HEK293T (cell line): ENCODE measurements at regions not wholly inside any gene's neighbourhood (a gene's known extent, or its start where the extent isn't known, plus 50 kb on each side); places are given as distances from the start of the nearest gene placed in this dataset.

Experiments used
- CTCF ChIA-PET: fragments of 350-600 bp; formaldehyde crosslinking; extraction: SDS; loops from one replicate; lab custom pipeline; 2021; ENCODE audit warnings: antibody characterized with exemption, inconsistent platforms; lab: Yijun Ruan, JAX
- POLR2A ChIA-PET: fragments of 350-600 bp; formaldehyde crosslinking; extraction: SDS; loops from one replicate; lab custom pipeline; 2020; ENCODE audit warnings: antibody characterized with exemption, inconsistent platforms; lab: Yijun Ruan, JAX
- DNase-seq: peaks from one replicate; pipeline ENCODE4 v3.0.0; 2012; ENCODE audit warnings: mixed read lengths; ENCODE audit errors: extremely low spot score
- ARNT ChIP-seq: fragments of 450-650 bp; IDR thresholded peaks from 2 replicates; pipeline ENCODE4 v1.6.1; 2017; ENCODE audit warnings: mild to moderate bottlenecking
- BHLHE40 ChIP-seq: fragments of 450-650 bp; IDR thresholded peaks from 2 replicates; pipeline ENCODE4 v1.6.1; 2016; ENCODE audit warnings: mild to moderate bottlenecking, moderate library complexity, borderline replicate concordance
- CTBP1 ChIP-seq: fragments of 450-650 bp; IDR thresholded peaks from 2 replicates; pipeline ENCODE4 v1.6.1; 2016; ENCODE audit warnings: borderline replicate concordance
- ELF4 ChIP-seq: fragments of 450-650 bp; IDR thresholded peaks from 2 replicates; pipeline ENCODE4 v1.6.1; 2017; ENCODE audit warnings: antibody characterized with exemption
- FOXA1 ChIP-seq: fragments of 450-650 bp; IDR thresholded peaks from 2 replicates; pipeline ENCODE4 v1.6.1; 2016; ENCODE audit warnings: mild to moderate bottlenecking
- FOXK2 ChIP-seq: fragments of 450-650 bp; IDR thresholded peaks from 2 replicates; pipeline ENCODE4 v1.6.1; 2016; ENCODE audit warnings: mild to moderate bottlenecking
- FOXM1 ChIP-seq: fragments of 450-650 bp; IDR thresholded peaks from 2 replicates; pipeline ENCODE4 v1.6.1; 2017; ENCODE audit warnings: mild to moderate bottlenecking, borderline replicate concordance
- HDGF ChIP-seq: fragments of 450-650 bp; IDR thresholded peaks from 2 replicates; pipeline ENCODE4 v1.6.1; 2017; ENCODE audit warnings: antibody characterized with exemption, borderline replicate concordance
- L3MBTL2 ChIP-seq: fragments of 450-650 bp; conservative IDR thresholded peaks from 2 replicates; pipeline ENCODE4 v1.6.1; 2016; ENCODE audit warnings: mild to moderate bottlenecking
- LEF1 ChIP-seq: fragments of 450-650 bp; IDR thresholded peaks from 2 replicates; pipeline ENCODE4 v1.6.1; 2017; ENCODE audit warnings: mild to moderate bottlenecking, borderline replicate concordance
- NFRKB ChIP-seq: fragments of 450-650 bp; IDR thresholded peaks from 2 replicates; pipeline ENCODE4 v1.6.1; 2016; ENCODE audit warnings: mild to moderate bottlenecking, moderate library complexity
- SP1 ChIP-seq: fragments of 450-650 bp; IDR thresholded peaks from 2 replicates; pipeline ENCODE4 v1.6.1; 2017
- SUZ12 ChIP-seq: fragments of 450-650 bp; IDR thresholded peaks from 2 replicates; pipeline ENCODE4 v1.6.1; 2016; ENCODE audit warnings: mild to moderate bottlenecking
- TARDBP ChIP-seq: fragments of 450-650 bp; IDR thresholded peaks from 2 replicates; pipeline ENCODE4 v1.6.1; 2016
- ZNF384 ChIP-seq: fragments of 450-650 bp; IDR thresholded peaks from 2 replicates; pipeline ENCODE4 v1.6.1; 2016
- TF ChIP-seq, protein P1 (sequence below): fragments of 450-650 bp; IDR thresholded peaks from 2 replicates; pipeline ENCODE4 v1.6.1; 2016

GRCh38 chr17:43337684-43338428 is 60.9 kb upstream of the ARL4D start:
- no peak for DNase-seq
- POLR2A ChIA-PET, result interaction anchor here (1.0 to 7.5 kb wide), 4 partner anchors 23 to 31 kb away, joined by 3 to 87 read pairs (median 9); no protein-coding TSS in a partner anchor
- TF ChIP-seq FOXA1, result no peak
- CTCF ChIA-PET, result interaction anchor here (1.4 kb wide), 1 partner anchor 146 kb away, joined by 3 read pairs; the partner anchor contains the start of gene DHX8

DNA sequence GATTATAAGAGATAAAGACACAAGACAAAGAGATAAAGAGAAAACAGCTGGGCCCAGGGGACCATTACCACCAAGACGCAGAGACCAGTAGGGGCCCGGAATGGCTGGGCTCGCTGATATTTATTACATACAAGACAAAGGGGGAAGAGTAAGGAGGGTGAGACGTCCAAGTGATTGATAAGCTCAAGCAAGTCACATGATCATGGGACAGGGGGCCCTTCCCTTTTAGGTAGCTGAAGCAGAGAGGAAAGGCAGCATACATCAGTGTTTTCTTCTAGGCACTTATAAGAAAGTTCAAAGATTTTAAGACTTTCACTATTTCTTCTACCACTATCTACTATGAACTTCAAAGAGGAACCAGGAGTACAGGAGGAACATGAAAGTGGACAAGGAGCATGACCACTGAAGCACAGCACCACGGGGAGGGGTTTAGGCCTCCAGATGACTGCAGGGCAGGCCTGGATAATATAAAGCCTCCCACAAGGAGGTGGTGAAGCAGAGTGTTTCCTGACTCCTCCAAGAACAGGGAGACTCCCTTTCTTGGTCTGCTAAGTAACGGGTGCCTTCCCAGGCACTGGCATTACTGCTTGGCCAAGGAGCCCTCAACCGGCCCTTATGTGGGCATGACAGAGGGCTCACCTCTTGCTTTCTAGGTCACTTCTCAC is 63.9 kb upstream of the ARL4D start:
- POLR2A ChIA-PET, result interaction anchor here (1.1 to 5.0 kb wide), 4 partner anchors 20 to 164 kb away, joined by 3 to 56 read pairs (median 8); partner anchors contain the start of gene NBR1
- TF ChIP-seq SP1 (no peak), LEF1 (no peak), ARNT (no peak), ELF4 (no peak), FOXK2 (no peak), NFRKB (no peak), FOXM1 (no peak), SUZ12 (no peak), L3MBTL2 (no peak), HDGF (no peak), CTBP1 (no peak), TARDBP (no peak), ZNF384 (no peak), BHLHE40 (no peak), FOXA1 (no peak)
- TF ChIP-seq, protein P1, sequence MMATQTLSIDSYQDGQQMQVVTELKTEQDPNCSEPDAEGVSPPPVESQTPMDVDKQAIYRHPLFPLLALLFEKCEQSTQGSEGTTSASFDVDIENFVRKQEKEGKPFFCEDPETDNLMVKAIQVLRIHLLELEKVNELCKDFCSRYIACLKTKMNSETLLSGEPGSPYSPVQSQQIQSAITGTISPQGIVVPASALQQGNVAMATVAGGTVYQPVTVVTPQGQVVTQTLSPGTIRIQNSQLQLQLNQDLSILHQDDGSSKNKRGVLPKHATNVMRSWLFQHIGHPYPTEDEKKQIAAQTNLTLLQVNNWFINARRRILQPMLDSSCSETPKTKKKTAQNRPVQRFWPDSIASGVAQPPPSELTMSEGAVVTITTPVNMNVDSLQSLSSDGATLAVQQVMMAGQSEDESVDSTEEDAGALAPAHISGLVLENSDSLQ, result no peak
- DNase-seq, result no peak

DNA sequence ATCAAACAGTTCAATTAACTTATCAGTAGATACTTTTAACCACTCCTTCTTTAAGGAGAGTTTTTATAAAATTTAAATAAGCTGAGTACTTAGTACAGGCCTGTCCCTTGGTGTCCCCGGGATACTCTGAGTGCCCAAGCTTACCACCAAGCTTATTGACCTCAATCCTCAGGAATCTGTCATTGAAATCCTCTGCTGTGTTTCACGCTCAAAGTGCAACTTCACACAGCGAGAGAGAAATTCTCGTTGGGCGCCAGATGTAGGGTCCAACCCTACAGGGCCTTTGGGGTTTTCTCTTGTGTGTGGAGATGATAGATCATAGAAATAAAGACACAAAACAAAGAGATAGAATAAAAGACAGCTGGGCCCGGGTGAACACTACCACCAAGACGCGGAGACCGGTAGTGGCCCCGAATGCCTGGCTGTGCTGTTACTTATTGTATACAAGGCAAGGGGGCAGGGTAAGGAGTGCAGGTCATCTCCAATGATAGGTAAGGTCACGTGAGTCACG is 65.3 kb upstream of the ARL4D start:
- no peak for DNase-seq
- TF ChIP-seq SP1 (no peak), TARDBP (no peak), HDGF (no peak), L3MBTL2 (no peak), LEF1 (no peak), FOXK2 (no peak), FOXM1 (no peak), NFRKB (no peak), FOXA1 (no peak), SUZ12 (no peak)
- TF ChIP-seq, protein P1, result no peak
- CTCF ChIA-PET, result interaction anchor here (0.6 kb wide), 1 partner anchor 310 kb away, joined by 3 read pairs; no protein-coding TSS in a partner anchor
- POLR2A ChIA-PET, result interaction anchor here (1.5 to 5.0 kb wide), 3 partner anchors 18 to 162 kb away, joined by 4 to 56 read pairs (median 11); partner anchors contain the start of gene NBR1

More for the DNA sequence above, 63.9 kb upstream of the ARL4D start:
- CTCF ChIA-PET, result interaction anchor here (0.5 to 1.6 kb wide), 2 partner anchors 310 to 326 kb away, joined by 3 read pairs; no protein-coding TSS in a partner anchor

DNA sequence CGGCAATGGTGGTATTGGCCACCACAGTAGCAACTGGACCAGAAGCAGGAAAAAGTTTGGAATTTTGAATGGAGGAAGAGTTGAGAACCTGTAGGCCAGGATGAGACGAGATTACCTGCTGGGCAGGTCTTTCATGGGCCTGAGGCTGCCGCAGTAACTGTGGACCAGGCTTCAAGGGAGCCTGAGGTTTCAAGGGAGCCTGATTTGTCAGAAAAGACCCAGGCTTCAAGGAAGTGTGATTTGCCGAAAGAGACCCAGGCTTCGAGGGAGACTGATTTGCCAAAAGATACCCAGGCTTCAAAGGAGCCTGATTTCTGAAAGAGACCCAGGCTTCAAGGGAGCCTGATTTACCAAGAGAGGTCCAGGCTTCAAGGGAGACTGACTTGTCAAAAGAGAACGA is 66.6 kb upstream of the ARL4D start:
- ChIA-PET POLR2A (interaction anchor here (1.3 to 5.0 kb wide), 2 partner anchors 16 to 35 kb away, joined by 4 to 56 read pairs; no protein-coding TSS in a partner anchor), CTCF (no interaction called here)
- DNase-seq, result no peak
- no peak for TF ChIP-seq ZNF384
- no peak for TF ChIP-seq SUZ12
- no peak for TF ChIP-seq CTBP1
- no peak for TF ChIP-seq ARNT
- no peak for TF ChIP-seq NFRKB
- no peak for TF ChIP-seq FOXA1
- no peak for TF ChIP-seq TARDBP
- TF ChIP-seq L3MBTL2, result no peak
- TF ChIP-seq FOXK2, result no peak
- no peak for TF ChIP-seq LEF1
- no peak for TF ChIP-seq FOXM1
- TF ChIP-seq BHLHE40, result no peak

DNA sequence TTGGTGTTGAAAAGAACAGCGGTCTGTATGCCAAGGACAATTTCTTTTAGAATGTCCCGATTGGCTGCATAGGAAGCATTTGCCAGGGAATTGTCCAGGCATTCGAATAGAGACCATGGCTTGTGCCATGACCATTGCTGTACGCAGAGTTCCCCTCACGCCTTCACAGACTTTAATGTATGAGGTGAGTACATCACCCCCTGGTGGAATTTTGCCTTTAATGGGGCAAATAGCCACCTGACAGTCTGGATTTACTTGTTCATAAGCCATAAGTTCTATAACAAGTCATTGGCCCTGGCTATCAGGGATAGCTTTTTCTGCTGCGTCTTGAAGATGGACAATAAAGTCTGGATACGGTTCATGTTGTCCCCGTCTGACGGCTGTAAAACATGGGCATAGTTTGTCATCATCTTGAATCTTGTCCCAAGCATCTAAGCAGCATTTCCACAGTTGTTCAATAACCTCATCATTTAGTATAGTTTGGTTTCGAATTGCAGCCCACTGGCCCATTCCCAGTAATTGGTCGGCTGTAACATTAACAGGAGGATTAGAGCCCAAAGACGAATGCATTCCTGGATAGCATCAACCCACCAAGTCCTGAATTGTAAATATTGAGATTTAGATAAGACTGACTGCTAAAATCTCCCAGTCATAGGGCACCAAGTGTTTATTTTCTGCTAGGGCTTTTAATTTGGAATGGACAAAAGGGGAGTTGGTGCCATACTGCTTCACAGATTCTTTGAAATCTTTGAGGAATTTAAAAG is 67.7 kb upstream of the ARL4D start:
- ChIA-PET CTCF (no interaction called here), POLR2A (interaction anchor here (1.3 kb wide), 1 partner anchor 15 kb away, joined by 4 read pairs; no protein-coding TSS in a partner anchor)
- TF ChIP-seq FOXM1, result no peak
- no peak for TF ChIP-seq HDGF
- no peak for TF ChIP-seq SP1
- TF ChIP-seq LEF1, result no peak
- no peak for TF ChIP-seq ELF4
- no peak for TF ChIP-seq NFRKB
- no peak for TF ChIP-seq L3MBTL2
- TF ChIP-seq SUZ12, result no peak
- no peak for TF ChIP-seq FOXA1
- no peak for TF ChIP-seq CTBP1
- no peak for TF ChIP-seq ZNF384
- TF ChIP-seq TARDBP, result no peak
- TF ChIP-seq FOXK2, result no peak
- no peak for TF ChIP-seq BHLHE40
- no peak for TF ChIP-seq ARNT
- TF ChIP-seq, protein P1, result no peak
- no peak for DNase-seq
